Breast epithelium (tissue), 3 donors: ENCODE measurements at regions not wholly inside any gene's neighbourhood (a gene's known extent, or its start where the extent isn't known, plus 50 kb on each side); places are given as distances from the start of the nearest gene placed in this dataset.

ENCODE experiments used
- POLR2A ChIP-seq: fragments of 450-650 bp; IDR thresholded peaks from one replicate; pipeline ENCODE4 v1.6.1; 2016; ENCODE audit warnings: antibody characterized with exemption, mild to moderate bottlenecking, moderate library complexity
- TF ChIP-seq, protein P1 (sequence below), 3 donors: fragments of 450-650 bp; IDR thresholded peaks; one replicate each; pipeline ENCODE4 v1.5.1; 2016 to 2017; ENCODE audit warnings: antibody characterized with exemption in 3 of 3, mild to moderate bottlenecking in 3 of 3, moderate library complexity in 3 of 3

DNA sequence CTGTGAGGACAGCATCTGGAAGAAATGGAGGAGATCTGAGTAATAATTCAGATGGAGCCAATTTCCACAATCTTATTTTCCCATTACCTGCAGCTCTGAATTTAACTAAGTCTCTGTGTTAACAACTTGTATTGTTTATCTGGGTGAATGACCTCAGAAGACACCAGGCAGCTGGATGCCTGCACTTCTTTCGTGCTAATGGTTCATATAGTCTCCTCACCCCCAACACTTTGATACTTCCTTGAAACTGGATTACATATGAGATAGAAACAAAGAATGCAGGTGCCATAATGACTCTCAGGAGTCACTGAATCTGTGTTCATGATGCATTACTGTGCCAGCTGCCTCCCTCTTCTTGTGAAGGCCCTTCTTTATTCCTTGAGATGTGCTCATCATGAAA lies 125.6 kb upstream of the VPREB1 start:
- no peak for TF ChIP-seq POLR2A
- TF ChIP-seq, protein P1, sequence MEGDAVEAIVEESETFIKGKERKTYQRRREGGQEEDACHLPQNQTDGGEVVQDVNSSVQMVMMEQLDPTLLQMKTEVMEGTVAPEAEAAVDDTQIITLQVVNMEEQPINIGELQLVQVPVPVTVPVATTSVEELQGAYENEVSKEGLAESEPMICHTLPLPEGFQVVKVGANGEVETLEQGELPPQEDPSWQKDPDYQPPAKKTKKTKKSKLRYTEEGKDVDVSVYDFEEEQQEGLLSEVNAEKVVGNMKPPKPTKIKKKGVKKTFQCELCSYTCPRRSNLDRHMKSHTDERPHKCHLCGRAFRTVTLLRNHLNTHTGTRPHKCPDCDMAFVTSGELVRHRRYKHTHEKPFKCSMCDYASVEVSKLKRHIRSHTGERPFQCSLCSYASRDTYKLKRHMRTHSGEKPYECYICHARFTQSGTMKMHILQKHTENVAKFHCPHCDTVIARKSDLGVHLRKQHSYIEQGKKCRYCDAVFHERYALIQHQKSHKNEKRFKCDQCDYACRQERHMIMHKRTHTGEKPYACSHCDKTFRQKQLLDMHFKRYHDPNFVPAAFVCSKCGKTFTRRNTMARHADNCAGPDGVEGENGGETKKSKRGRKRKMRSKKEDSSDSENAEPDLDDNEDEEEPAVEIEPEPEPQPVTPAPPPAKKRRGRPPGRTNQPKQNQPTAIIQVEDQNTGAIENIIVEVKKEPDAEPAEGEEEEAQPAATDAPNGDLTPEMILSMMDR (IDR thresholded peaks at IDR 0.05) = no peak
